ENCODE measurements at regions not wholly inside any gene's neighbourhood (a gene's known extent, or its start where the extent isn't known, plus 50 kb on each side); places are given as distances from the start of the nearest gene placed in this dataset.

DNA sequence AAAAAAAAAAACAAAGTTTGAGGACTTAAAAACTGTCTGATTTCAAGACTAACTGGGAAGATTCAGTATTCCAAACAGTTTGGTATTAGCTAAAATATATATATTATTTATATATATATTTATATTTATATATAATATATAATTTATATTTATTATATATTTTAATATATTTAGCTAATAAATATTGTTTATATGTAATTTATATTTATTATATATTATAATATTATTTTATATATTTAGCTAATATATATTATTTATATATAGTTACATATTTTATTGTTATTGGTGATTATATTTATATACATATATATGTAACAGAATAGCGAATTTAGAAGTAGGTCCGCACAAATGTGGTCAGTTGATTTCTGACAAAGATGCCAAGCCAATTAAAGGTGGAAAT, 480.2 kb upstream of the C1orf87 start:
- Histone ChIP-seq H3K27me3 (ENCODE audit: control insufficient read depth, extremely low read depth, insufficient read depth, low read length) (no peaks in the 10 kb centered on the region), H3K27ac (ENCODE audit: control insufficient read depth, insufficient read depth, low read length) (no peak overlapping the region), H3K4me2 (ENCODE audit: control insufficient read depth, extremely low read depth, insufficient read depth, low read depth, low read length) (no peak overlapping the region), H2AFZ (ENCODE audit: control insufficient read depth, low read length) (no peak overlapping the region), H3K9me1 (ENCODE audit: control insufficient read depth, extremely low read depth, insufficient read depth, low read length) (no peaks in the 10 kb centered on the region), H3K4me1 (ENCODE audit: control insufficient read depth, extremely low read depth, insufficient read depth, low read length) (no peaks in the 10 kb centered on the region), H3K4me3 (ENCODE audit: control insufficient read depth in 2 of 3, extremely low read depth in 1 of 3, insufficient read depth in 2 of 3, low read depth in 1 of 3, low read length in 3 of 3) (no peak overlapping the region), H3K9me3 (ENCODE audit: control insufficient read depth, low read depth, low read length) (no peaks in the 10 kb centered on the region), H4K20me1 (ENCODE audit: control insufficient read depth, extremely low read depth, insufficient read depth, low read length) (no peaks in the 10 kb centered on the region), H3K36me3 (ENCODE audit: control insufficient read depth in 2 of 2, extremely low read depth in 1 of 2, insufficient read depth in 2 of 2, low read length in 2 of 2) (no peaks in the 10 kb centered on the region), H3K9ac (ENCODE audit: control insufficient read depth, extremely low read depth, insufficient read depth, low read length) (no peak overlapping the region), H3K79me2 (ENCODE audit: control insufficient read depth, insufficient read depth, low read length) (no peaks in the 10 kb centered on the region)
- TF ChIP-seq EZH2 (IDR thresholded peaks at IDR 0.05; ENCODE audit: low read length) (no peak), CTCF (optimal IDR thresholded peaks at IDR 0.05 in 1 of 3, IDR thresholded peaks at IDR 0.05 in 1 of 3, conservative IDR thresholded peaks at IDR 0.05 in 1 of 3; ENCODE audit: extremely low read depth in 1 of 3, insufficient read depth in 2 of 3, low read length in 3 of 3) (no peak)
- no peak for FAIRE-seq
- DNase-seq (ENCODE audit: low read depth, low spot score) = no peak
- dilution Hi-C loops (cut with MboI; ENCODE audit: extremely low pct_ligation_motif_present, low sequenced_read_pairs) = no loop called here

- dilution Hi-C loops (cut with MboI; ENCODE audit: extremely low pct_ligation_motif_present, low sequenced_read_pairs) = no loop called here
- Histone ChIP-seq H3K27ac (ENCODE audit: control insufficient read depth, insufficient read depth, low read length) (no peak overlapping the region), H3K4me3 (ENCODE audit: control insufficient read depth in 2 of 3, extremely low read depth in 1 of 3, insufficient read depth in 2 of 3, low read depth in 1 of 3, low read length in 3 of 3) (no peak overlapping the region), H3K4me2 (ENCODE audit: control insufficient read depth, extremely low read depth, insufficient read depth, low read depth, low read length) (no peak overlapping the region), H3K9ac (ENCODE audit: control insufficient read depth, extremely low read depth, insufficient read depth, low read length) (no peak overlapping the region), H3K36me3 (ENCODE audit: control insufficient read depth in 2 of 2, extremely low read depth in 1 of 2, insufficient read depth in 2 of 2, low read length in 2 of 2) (no peaks in the 10 kb centered on the region), H4K20me1 (ENCODE audit: control insufficient read depth, extremely low read depth, insufficient read depth, low read length) (no peaks in the 10 kb centered on the region), H3K27me3 (ENCODE audit: control insufficient read depth, extremely low read depth, insufficient read depth, low read length) (no peaks in the 10 kb centered on the region), H3K9me1 (ENCODE audit: control insufficient read depth, extremely low read depth, insufficient read depth, low read length) (no peaks in the 10 kb centered on the region), H3K4me1 (ENCODE audit: control insufficient read depth, extremely low read depth, insufficient read depth, low read length) (no peaks in the 10 kb centered on the region), H3K9me3 (ENCODE audit: control insufficient read depth, low read depth, low read length) (no peaks in the 10 kb centered on the region), H3K79me2 (ENCODE audit: control insufficient read depth, insufficient read depth, low read length) (no peaks in the 10 kb centered on the region), H2AFZ (ENCODE audit: control insufficient read depth, low read length) (no peak overlapping the region)
- FAIRE-seq = no peak
- TF ChIP-seq EZH2 (IDR thresholded peaks at IDR 0.05; ENCODE audit: low read length) (no peak), CTCF (optimal IDR thresholded peaks at IDR 0.05 in 1 of 3, IDR thresholded peaks at IDR 0.05 in 1 of 3, conservative IDR thresholded peaks at IDR 0.05 in 1 of 3; ENCODE audit: extremely low read depth in 1 of 3, insufficient read depth in 2 of 3, low read length in 3 of 3) (no peak)
- DNase-seq (ENCODE audit: low read depth, low spot score) = no peak
Observed at GRCh38 chr1:60547821-60548220, 474.3 kb upstream of the C1orf87 start.

Measured in keratinocyte (primary cell).